Dendritic cell treated with granulocyte-macrophage colony-stimulating factor and Interleukin-4, amounts not matched to agents 40 ng/mL and 50 ng/mL, for 4 days (primary cell): ENCODE measurements at regions not wholly inside any gene's neighbourhood (a gene's known extent, or its start where the extent isn't known, plus 50 kb on each side); places are given as distances from the start of the nearest gene placed in this dataset.

Experiments
- H3K27ac Mint-ChIP-seq: one replicate; pipeline ENCODE4 v1.8.0; 2022; ENCODE audit warnings: mild to moderate bottlenecking, mixed read lengths
- H3K27me3 Mint-ChIP-seq: one replicate; pipeline ENCODE4 v1.8.0; 2022; ENCODE audit warnings: mild to moderate bottlenecking, mixed read lengths
- H3K36me3 Mint-ChIP-seq: one replicate; pipeline ENCODE4 v1.8.0; 2022; ENCODE audit warnings: low read depth, mixed read lengths
- H3K4me1 Mint-ChIP-seq: one replicate; pipeline ENCODE4 v1.8.0; 2022; ENCODE audit warnings: low read depth, mixed read lengths
- H3K4me3 Mint-ChIP-seq: one replicate; pipeline ENCODE4 v1.8.0; 2022; ENCODE audit warnings: mild to moderate bottlenecking, moderate library complexity, mixed read lengths
- H3K9me3 Mint-ChIP-seq: one replicate; pipeline ENCODE4 v1.8.0; 2022; ENCODE audit warnings: mixed read lengths
- intact Hi-C: fragments of 100-400 bp; cut with micrococcal nuclease; formaldehyde crosslinking; loops from one replicate; pipeline ENCODE4 v1.15.0; 2022

- no peaks in the 10 kb centered on the region for H3K36me3 Mint-ChIP-seq
- H3K27ac Mint-ChIP-seq = no peak overlapping the region
- H3K9me3 Mint-ChIP-seq = no peaks in the 10 kb centered on the region
- intact Hi-C loops = no loop called here
- no peak overlapping the region for H3K4me3 Mint-ChIP-seq
- H3K27me3 Mint-ChIP-seq = no peaks in the 10 kb centered on the region
- H3K4me1 Mint-ChIP-seq = no peaks in the 10 kb centered on the region
Measured at GRCh38 chr19:30089086-30089665, 147.1 kb downstream of the URI1 start.

- no peak overlapping the region for H3K4me3 Mint-ChIP-seq
- H3K27ac Mint-ChIP-seq = no peak overlapping the region
- H3K9me3 Mint-ChIP-seq = no peaks in the 10 kb centered on the region
- intact Hi-C loops = no loop called here
- H3K4me1 Mint-ChIP-seq = no peaks in the 10 kb centered on the region
- no peaks in the 10 kb centered on the region for H3K27me3 Mint-ChIP-seq
- H3K36me3 Mint-ChIP-seq = no peaks in the 10 kb centered on the region
Measured at GRCh38 chr19:30090476-30090875, 148.4 kb downstream of the URI1 start.

- H3K4me1 Mint-ChIP-seq = no peaks in the 10 kb centered on the region
Measured at GRCh38 chr19:30090963-30091362, 148.9 kb downstream of the URI1 start.

GRCh38 chr19:30091456-30091855, 149.4 kb downstream of the URI1 start:
- H3K4me3 Mint-ChIP-seq = no peak overlapping the region
- no peak overlapping the region for H3K27ac Mint-ChIP-seq
- no peaks in the 10 kb centered on the region for H3K27me3 Mint-ChIP-seq
- no peaks in the 10 kb centered on the region for H3K36me3 Mint-ChIP-seq
- intact Hi-C loops = no loop called here
- H3K9me3 Mint-ChIP-seq = no peaks in the 10 kb centered on the region
- H3K4me1 Mint-ChIP-seq = no peaks in the 10 kb centered on the region

More at GRCh38 chr19:30090963-30091362, 148.9 kb downstream of the URI1 start:
- intact Hi-C loops = no loop called here
- Mint-ChIP-seq H3K27me3 (no peaks in the 10 kb centered on the region), H3K9me3 (no peaks in the 10 kb centered on the region), H3K4me3 (no peak overlapping the region), H3K36me3 (no peaks in the 10 kb centered on the region), H3K27ac (no peak overlapping the region)

- H3K36me3 Mint-ChIP-seq = no peaks in the 10 kb centered on the region
- H3K27me3 Mint-ChIP-seq = no peaks in the 10 kb centered on the region
- no peak overlapping the region for H3K27ac Mint-ChIP-seq
- intact Hi-C loops = no loop called here
- H3K4me1 Mint-ChIP-seq = no peaks in the 10 kb centered on the region
- no peak overlapping the region for H3K4me3 Mint-ChIP-seq
- no peaks in the 10 kb centered on the region for H3K9me3 Mint-ChIP-seq
Measured at GRCh38 chr19:30091856-30092255, 149.8 kb downstream of the URI1 start.

- H3K36me3 Mint-ChIP-seq = no peaks in the 10 kb centered on the region
- intact Hi-C loops = no loop called here
- no peak overlapping the region for H3K4me3 Mint-ChIP-seq
- no peaks in the 10 kb centered on the region for H3K27me3 Mint-ChIP-seq
- H3K4me1 Mint-ChIP-seq = no peaks in the 10 kb centered on the region
- H3K9me3 Mint-ChIP-seq = no peaks in the 10 kb centered on the region
- H3K27ac Mint-ChIP-seq = no peak overlapping the region
Measured at GRCh38 chr19:30092721-30093569, 150.9 kb downstream of the URI1 start.

GRCh38 chr19:30093966-30094755, 152.1 kb downstream of the URI1 start:
- Mint-ChIP-seq H3K9me3 (no peaks in the 10 kb centered on the region), H3K36me3 (no peaks in the 10 kb centered on the region), H3K4me3 (no peak overlapping the region), H3K4me1 (no peaks in the 10 kb centered on the region), H3K27me3 (no peaks in the 10 kb centered on the region), H3K27ac (no peak overlapping the region)
- intact Hi-C loops = no loop called here

- no peak overlapping the region for H3K4me3 Mint-ChIP-seq
- intact Hi-C loops = no loop called here
Measured at GRCh38 chr19:30094756-30095140, 152.7 kb downstream of the URI1 start.

GRCh38 chr19:30095171-30095570, 153.1 kb downstream of the URI1 start:
- H3K36me3 Mint-ChIP-seq = no peaks in the 10 kb centered on the region
- intact Hi-C loops = no loop called here
- H3K27ac Mint-ChIP-seq = no peak overlapping the region
- no peaks in the 10 kb centered on the region for H3K27me3 Mint-ChIP-seq
- H3K4me1 Mint-ChIP-seq = no peaks in the 10 kb centered on the region
- no peak overlapping the region for H3K4me3 Mint-ChIP-seq
- no peaks in the 10 kb centered on the region for H3K9me3 Mint-ChIP-seq

More at GRCh38 chr19:30094756-30095140, 152.7 kb downstream of the URI1 start:
- no peaks in the 10 kb centered on the region for H3K4me1 Mint-ChIP-seq
- H3K27ac Mint-ChIP-seq = no peak overlapping the region
- H3K36me3 Mint-ChIP-seq = no peaks in the 10 kb centered on the region
- no peaks in the 10 kb centered on the region for H3K9me3 Mint-ChIP-seq
- H3K27me3 Mint-ChIP-seq = no peaks in the 10 kb centered on the region

GRCh38 chr19:30096596-30097370, 154.7 kb downstream of the URI1 start:
- Mint-ChIP-seq H3K4me1 (no peaks in the 10 kb centered on the region), H3K4me3 (no peak overlapping the region), H3K9me3 (no peaks in the 10 kb centered on the region), H3K27ac (no peak overlapping the region), H3K27me3 (no peaks in the 10 kb centered on the region), H3K36me3 (no peaks in the 10 kb centered on the region)
- intact Hi-C loops = no loop called here

- Mint-ChIP-seq H3K36me3 (no peaks in the 10 kb centered on the region), H3K9me3 (no peaks in the 10 kb centered on the region), H3K27ac (no peak overlapping the region)
Measured at GRCh38 chr19:30097746-30098280, 155.8 kb downstream of the URI1 start.

GRCh38 chr19:30102239-30102638, 160.2 kb downstream of the URI1 start:
- Mint-ChIP-seq H3K36me3 (no peaks in the 10 kb centered on the region), H3K27ac (no peak overlapping the region), H3K27me3 (peaks cover under 1% of the 10 kb centered on the region), H3K4me1 (no peaks in the 10 kb centered on the region), H3K9me3 (no peaks in the 10 kb centered on the region), H3K4me3 (no peak overlapping the region)
- intact Hi-C loops = no loop called here

More at GRCh38 chr19:30097746-30098280, 155.8 kb downstream of the URI1 start:
- intact Hi-C loops = no loop called here
- no peaks in the 10 kb centered on the region for H3K4me1 Mint-ChIP-seq
- no peaks in the 10 kb centered on the region for H3K27me3 Mint-ChIP-seq
- H3K4me3 Mint-ChIP-seq = no peak overlapping the region

- intact Hi-C loops = no loop called here
Measured at GRCh38 chr19:30102666-30103065, 160.6 kb downstream of the URI1 start.

More at GRCh38 chr19:30102666-30103065, 160.6 kb downstream of the URI1 start:
- H3K4me1 Mint-ChIP-seq = no peaks in the 10 kb centered on the region
- H3K36me3 Mint-ChIP-seq = no peaks in the 10 kb centered on the region
- H3K4me3 Mint-ChIP-seq = no peak overlapping the region
- peaks cover 4% of the 10 kb centered on the region for H3K27me3 Mint-ChIP-seq
- H3K27ac Mint-ChIP-seq = no peak overlapping the region
- H3K9me3 Mint-ChIP-seq = no peaks in the 10 kb centered on the region
